GM19397 (cell line): ENCODE measurements at regions not wholly inside any gene's neighbourhood (a gene's known extent, or its start where the extent isn't known, plus 50 kb on each side); places are given as distances from the start of the nearest gene placed in this dataset.
"Not testable (repeated sequence)": the region's sequence is repeated elsewhere in the genome, so short reads cannot be mapped to it uniquely, and the experiment has no call there.

Source experiments
- ATAC-seq: cut with Tn5 transposase; IDR thresholded peaks from one replicate; pipeline ENCODE4 v1.9.1; 2021; ENCODE audit warnings: mild to moderate bottlenecking, moderate library complexity; ENCODE audit not compliant: unreplicated experiment

DNA sequence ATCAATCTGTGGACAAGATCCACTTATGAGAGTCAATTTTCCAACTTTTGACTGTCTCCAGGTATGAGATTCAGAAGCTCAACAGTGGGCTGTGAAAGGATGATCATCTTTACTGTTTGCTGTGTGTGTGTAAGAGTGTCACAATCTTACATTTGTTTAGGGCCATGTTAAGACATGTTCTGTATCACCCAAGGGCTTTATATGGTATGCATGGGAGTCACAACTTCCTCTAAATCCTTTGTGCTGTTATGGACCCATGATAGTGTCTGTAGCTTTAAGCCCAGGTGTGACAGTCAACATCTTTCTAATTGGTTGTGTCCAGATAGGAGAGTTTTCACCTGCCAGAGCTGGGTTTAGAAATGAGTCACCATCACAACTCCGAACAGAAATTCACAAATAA, 70.2 kb downstream of the ZNF726 start:
- ATAC-seq = not testable (repeated sequence)

DNA sequence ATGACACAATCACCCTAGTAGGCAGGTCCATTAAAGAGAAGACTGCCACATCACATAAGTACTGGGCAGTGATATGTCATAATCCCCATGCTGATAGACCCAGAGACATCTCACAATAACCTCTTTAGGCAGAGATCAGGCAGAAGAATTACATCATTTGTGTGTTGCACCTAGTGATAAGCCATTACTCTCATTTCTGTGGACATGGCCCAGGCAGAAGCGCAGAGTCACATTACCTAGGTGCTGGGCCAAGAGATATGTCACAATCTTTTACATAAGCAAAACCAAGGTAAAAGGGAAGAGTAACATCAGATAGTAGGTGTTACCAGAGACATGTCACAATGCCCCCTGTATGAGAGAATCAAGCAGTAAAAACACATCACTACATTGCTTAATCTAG, 71.9 kb downstream of the ZNF726 start:
- no peak for ATAC-seq

DNA sequence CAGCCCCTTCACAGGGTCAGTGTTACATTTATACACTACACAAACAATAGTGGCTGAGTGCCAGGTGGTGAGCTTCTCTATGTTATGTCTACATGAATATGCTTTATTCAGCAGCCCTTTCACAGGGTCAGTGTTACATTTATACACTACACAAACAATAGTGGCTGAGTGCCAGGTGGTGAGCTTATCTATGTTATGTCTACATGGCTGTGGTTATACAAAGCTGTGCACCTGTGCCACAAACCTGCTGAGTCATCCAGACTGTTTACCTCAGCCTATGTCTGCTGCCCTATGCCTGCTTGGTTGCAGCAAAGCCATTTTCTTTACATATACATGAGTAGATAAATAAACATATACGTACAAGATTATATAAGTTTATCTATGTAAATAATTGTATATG, 76.5 kb downstream of the ZNF726 start:
- no peak for ATAC-seq

DNA sequence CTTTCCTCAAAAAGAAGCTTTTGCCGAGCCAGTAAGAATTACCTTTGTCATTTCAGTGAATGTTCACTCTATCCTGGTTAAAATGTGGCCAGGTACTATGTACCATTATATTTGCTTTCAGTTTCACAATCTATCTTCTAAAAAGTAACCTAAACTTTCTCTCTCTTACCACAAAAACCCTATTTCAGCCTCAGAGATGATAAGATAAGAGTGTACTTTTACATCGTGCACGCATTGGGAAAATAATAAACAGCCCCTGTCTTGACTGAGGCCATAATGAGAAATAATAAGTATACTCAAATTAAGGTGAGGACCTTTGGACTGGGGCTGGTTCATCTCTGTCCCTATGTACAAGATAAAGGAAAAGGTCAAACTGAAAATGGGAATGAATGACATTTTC, 77.7 kb downstream of the ZNF726 start:
- no peak for ATAC-seq

- ATAC-seq = no peak
These were observed 78.8 kb downstream of the ZNF726 start for GRCh38 chr19:23993440-23993839.

DNA sequence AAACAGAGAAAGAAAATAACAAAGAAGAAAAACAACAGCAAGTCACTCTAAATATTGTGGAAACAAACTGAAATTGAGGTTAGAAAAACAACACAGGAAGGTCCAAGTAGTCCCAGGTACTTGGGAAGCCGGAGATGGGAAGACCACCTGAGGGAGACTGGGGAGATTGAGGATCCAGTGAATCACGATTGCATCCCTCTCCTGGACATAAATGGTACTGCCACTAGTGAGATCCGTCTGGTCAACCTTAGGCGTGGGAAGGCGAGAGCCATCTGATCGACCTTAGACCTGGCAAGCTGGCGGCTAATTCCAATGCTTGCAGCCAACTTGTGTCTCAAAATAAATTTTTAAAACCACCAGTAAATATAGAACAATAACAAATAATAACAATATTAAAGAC, 81.9 kb downstream of the ZNF726 start:
- ATAC-seq = no peak

GRCh38 chr19:23998568-23998967, 83.9 kb downstream of the ZNF726 start:
- ATAC-seq = no peak

DNA sequence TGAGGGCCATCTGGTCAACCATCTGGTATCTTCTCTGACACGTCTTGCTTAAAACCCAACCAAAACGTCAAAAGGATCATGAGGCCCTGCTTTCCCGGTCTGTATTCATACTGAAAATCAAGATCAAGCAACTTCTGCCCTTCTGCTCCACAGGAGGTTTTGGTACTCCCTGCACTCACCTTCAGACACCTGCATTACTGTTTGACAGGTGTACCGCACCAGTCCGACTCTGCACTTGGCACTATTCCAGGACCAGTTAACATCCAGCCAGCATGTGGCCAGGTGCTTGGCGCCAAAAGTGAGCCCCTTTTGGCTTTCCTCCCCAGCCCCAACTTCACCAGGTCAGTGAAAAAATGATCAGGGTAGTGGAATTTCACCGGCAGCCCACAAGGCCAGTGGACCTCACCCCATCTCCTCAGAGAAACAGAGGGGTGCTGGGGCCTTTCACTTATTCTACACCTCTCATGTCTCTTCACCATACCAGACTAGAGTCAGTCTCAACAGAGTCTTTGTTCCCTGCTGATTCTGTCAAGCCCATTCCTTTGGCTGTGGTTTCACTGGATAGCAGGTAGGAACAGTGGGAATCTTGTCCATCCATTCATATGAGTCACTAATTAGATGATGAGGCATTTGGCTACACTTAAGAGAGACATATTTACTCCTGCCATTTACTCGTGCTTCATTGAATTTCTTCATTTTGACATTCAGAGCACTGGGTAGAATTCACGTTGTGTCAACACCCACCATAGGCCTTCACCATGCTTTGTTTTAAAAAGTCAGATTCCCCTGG, 85.3 kb downstream of the ZNF726 start:
- no peak for ATAC-seq

GRCh38 chr19:24000656-24001055, 86.0 kb downstream of the ZNF726 start:
- no peak for ATAC-seq

DNA sequence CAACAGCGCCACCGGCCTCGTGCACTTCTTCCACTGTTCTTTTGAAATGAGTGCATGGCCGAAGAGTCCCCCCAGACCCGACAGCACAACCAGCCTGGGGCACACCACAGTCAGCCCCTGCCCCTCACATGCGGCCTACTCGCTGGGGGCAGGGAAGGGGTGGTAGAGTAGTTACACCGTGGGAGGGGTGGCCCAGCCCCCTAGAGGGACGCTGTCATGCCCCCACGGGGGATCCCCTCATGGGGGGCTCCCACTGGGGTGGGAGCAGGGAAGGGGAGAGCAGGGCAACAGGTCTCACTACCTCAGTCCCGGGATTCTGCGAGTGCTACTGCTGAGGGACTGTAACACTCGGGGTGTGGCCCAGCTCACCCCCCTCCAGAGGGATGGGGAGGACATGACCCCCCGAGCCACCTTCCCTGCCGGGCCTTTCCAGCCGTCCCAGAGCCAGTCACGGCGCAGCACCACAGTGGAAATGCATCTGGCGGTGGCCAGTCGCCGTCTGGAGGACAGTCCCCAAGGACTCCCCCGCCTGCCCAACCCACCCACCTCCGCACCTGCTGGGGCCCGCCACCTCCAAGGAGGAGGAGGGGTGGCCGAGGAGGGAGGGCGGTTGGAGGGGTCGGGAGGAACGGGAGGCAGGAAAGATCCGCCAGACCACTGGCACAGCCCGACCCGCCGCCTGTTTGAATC, 84.6 kb upstream of the ZNF254 start:
- ATAC-seq = no peak

DNA sequence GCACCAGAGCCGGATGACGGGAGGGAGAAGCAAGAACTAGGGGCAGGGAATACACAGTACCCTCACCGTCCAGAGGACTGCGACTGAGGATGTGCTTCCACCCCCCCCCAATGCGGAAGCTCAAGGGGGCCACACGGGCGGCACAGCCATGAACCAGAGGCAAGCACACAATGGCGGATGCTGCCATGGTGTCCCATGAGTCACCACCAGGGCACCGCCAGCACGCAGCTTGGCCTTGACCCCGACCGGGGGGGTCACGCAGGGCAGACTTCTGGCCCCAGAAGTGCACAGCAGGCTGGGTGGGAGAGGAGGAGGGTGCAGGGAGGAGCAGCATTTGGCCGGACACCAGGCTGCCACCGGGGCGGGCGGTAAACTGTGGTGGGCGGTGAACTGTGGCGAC, 83.5 kb upstream of the ZNF254 start:
- ATAC-seq = no peak

- ATAC-seq = no peak
These were observed 82.8 kb upstream of the ZNF254 start for GRCh38 chr19:24004166-24004565.

DNA sequence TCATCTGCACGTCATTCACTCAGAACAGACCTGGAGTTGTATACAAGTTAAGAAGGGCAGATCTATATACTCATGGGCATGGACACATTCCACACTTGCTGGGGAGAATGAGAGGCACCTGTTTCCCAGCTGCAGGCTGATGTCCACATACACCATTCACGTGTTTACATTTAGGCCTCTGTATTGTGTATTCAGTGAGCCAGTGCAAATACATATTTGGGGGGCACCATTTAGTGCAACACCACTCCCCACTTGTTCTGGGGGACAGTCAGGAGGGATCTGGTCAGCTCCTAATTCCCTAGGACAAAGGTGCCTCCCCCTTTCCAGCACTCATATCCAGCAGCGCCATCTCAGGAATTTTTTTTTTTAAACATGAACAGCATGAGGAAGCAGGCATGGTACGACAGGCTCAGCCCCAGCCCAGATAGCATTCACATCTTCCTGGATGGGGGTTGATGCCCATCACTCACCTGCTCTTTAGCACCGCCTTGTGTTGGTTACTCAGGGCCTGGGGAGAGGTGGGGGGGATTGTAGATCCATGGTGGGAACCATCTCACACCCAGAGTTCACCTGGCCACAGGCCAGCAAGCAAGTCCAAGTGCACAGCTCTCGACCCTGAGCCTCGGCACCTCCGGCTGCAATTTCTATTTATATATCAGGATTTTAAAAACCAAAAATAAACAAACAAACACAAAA, 56.9 kb upstream of the ZNF254 start:
- ATAC-seq = no peak

DNA sequence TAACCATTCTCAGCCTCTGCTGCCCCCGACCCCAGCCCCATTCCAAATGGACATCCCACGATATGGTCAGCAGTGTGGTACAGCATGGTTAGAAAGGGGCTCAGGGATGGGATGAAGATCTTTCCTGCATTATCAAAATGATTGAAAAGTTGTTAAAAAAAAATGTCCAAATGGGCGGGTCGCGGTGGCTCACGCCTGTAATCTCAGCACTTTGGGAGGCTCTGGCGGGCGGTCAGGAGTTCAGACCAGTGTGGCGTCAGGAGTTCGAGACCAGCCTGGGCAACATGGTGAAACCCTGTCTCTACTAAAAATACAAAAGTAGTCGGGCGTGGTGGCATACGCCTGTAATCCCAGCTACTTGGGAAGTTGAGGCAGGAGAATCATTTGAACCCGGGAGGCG, 54.3 kb upstream of the ZNF254 start:
- ATAC-seq = no peak

- peak; percentile 96 for ATAC-seq
These were observed 53.6 kb upstream of the ZNF254 start for GRCh38 chr19:24033301-24033962.

DNA sequence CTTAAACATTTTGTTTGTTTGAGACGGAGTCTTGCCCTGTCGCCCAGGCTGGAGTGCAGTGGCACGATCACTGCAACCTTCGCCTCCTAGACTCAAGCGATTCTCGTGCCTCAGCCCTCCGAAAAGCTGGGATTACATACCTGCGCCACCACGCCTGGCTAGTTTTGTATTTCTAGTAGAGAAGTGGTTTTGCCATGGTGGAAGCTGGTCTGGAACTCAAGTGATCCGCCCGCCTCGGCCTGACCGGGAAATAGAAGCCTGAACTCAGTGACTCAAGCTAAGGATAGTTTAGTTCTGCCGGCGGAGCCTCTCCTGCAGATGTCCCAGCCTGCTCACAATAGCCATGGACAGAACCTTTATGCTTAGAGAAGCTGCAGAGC, 53.0 kb upstream of the ZNF254 start:
- ATAC-seq = peak; percentile 31

DNA sequence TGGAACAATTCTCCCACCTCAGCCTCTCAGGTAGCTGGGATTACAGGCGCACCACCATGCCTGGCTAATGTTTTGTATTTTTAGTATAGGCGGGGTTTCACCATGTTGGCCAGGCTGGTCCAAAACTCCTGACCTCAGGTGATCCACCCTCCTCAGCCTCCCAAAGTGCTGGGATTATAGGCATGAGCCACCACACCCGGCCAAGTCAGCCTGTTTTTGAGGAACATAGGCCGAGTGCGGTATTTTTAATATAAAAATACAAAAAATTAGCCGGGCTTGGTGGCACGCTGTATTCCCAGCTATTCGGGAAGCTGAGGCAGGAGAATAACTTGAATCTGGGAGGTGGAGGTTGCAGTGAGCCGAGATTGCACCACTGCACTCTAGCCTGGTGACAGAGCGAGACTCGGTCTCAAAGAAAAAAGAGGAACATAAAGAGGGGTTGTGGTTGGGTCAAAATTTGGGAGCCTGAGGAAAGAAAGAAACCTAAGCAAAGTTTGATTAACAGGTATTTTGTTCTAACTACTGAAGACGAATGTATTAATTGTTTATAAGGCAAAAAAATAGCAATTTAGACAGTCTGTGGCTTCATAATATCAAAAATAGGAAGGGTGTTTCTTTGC, 51.6 kb upstream of the ZNF254 start:
- ATAC-seq = not testable (repeated sequence)
